ENCODE measurements at regions not wholly inside any gene's neighbourhood (a gene's known extent, or its start where the extent isn't known, plus 50 kb on each side); places are given as distances from the start of the nearest gene placed in this dataset.

GRCh38 chr6:10305790-10306415, 109.0 kb downstream of the TFAP2A start:
- DNase-seq (ENCODE audit: low read depth), result no peak

- DNase-seq (ENCODE audit: low read depth), result no peak
These were observed 111.0 kb downstream of the TFAP2A start for GRCh38 chr6:10303608-10304506.

- DNase-seq (ENCODE audit: low read depth), result no peak
These were observed 112.2 kb downstream of the TFAP2A start for GRCh38 chr6:10302566-10303235.

- DNase-seq (ENCODE audit: low read depth), result no peak
These were observed 114.8 kb downstream of the TFAP2A start for GRCh38 chr6:10300071-10300470.

- no peak for DNase-seq (ENCODE audit: low read depth)
These were observed 117.0 kb downstream of the TFAP2A start for GRCh38 chr6:10297832-10298231.

- no peak for DNase-seq (ENCODE audit: low read depth)
These were observed 136.1 kb downstream of the TFAP2A start for GRCh38 chr6:10278746-10279145.

- no peak for DNase-seq (ENCODE audit: low read depth)
These were observed 138.1 kb downstream of the TFAP2A start for GRCh38 chr6:10276660-10277287.

- DNase-seq (ENCODE audit: low read depth), result peak; percentile 25
These were observed 138.8 kb downstream of the TFAP2A start for GRCh38 chr6:10276106-10276505.

GRCh38 chr6:10272591-10272990, 142.3 kb downstream of the TFAP2A start:
- peak; percentile 14 for DNase-seq (ENCODE audit: low read depth)

GRCh38 chr6:10271982-10272381, 142.9 kb downstream of the TFAP2A start:
- DNase-seq (ENCODE audit: low read depth), result no peak

GRCh38 chr6:10269814-10270472, 144.9 kb downstream of the TFAP2A start:
- DNase-seq (ENCODE audit: low read depth), result peak; percentile 28

- no peak for DNase-seq (ENCODE audit: low read depth)
These were observed 146.1 kb downstream of the TFAP2A start for GRCh38 chr6:10268611-10269310.

GRCh38 chr6:10268111-10268510, 146.8 kb downstream of the TFAP2A start:
- DNase-seq (ENCODE audit: low read depth), result no peak

GRCh38 chr6:10266462-10266861, 148.4 kb downstream of the TFAP2A start:
- DNase-seq (ENCODE audit: low read depth), result no peak

GRCh38 chr6:10266061-10266460, 148.8 kb downstream of the TFAP2A start:
- no peak for DNase-seq (ENCODE audit: low read depth)

- no peak for DNase-seq (ENCODE audit: low read depth)
These were observed 152.4 kb downstream of the TFAP2A start for GRCh38 chr6:10262505-10262904.

GRCh38 chr6:10259671-10260070, 155.2 kb downstream of the TFAP2A start:
- no peak for DNase-seq (ENCODE audit: low read depth)

GRCh38 chr6:10258341-10258740, 156.5 kb downstream of the TFAP2A start:
- no peak for DNase-seq (ENCODE audit: low read depth)

- no peak for DNase-seq (ENCODE audit: low read depth)
These were observed 158.7 kb downstream of the TFAP2A start for GRCh38 chr6:10256113-10256690.

- DNase-seq (ENCODE audit: low read depth), result no peak
These were observed 164.1 kb downstream of the TFAP2A start for GRCh38 chr6:10250655-10251220.
